ENCODE measurements at regions not wholly inside any gene's neighbourhood (a gene's known extent, or its start where the extent isn't known, plus 50 kb on each side); places are given as distances from the start of the nearest gene placed in this dataset.

DNA sequence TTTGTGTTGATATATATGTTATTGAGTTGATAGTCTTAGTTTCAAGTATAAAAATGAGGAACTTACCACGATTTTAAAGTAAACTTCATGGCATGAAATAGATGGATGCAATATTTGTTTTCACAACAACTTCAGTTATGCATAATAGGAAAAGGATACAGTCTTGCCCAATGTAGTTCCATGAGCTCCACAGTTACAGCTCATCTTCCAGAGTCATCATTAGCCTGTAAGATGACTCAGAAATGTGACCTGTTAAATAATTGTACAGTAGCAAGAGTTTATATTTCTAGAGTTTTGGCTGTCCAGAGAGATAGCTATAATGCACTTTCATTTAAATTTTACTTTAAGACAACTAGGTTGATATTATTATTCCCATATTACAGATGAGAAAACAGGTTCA lies 80.9 kb upstream of the ARHGAP28 start:
- Mint-ChIP-seq H3K4me1 (no peaks in the 10 kb centered on the region), H3K27me3 (ENCODE audit: low read depth in 3 of 3) (no peaks in the 10 kb centered on the region), H3K36me3 (no peaks in the 10 kb centered on the region), H3K27ac (no peak overlapping the region), H3K9me3 (peaks cover 3 to 11% (median 8%) of the 10 kb centered on the region in 7 donors), H3K4me3 (no peak overlapping the region)
- Histone ChIP-seq H3K4me2 (replicated peaks; ENCODE audit: extremely low read depth, low read length, poor library complexity, severe bottlenecking) (no peak overlapping the region), H3K36me3 (replicated peaks in 1 of 2; ENCODE audit: control insufficient read depth in 1 of 2, insufficient read depth in 2 of 2, low read length in 2 of 2) (no peaks in the 10 kb centered on the region), H2AFZ (ENCODE audit: insufficient read depth, low read depth, low read length, poor library complexity, severe bottlenecking) (no peak overlapping the region), H4K20me1 (ENCODE audit: insufficient read depth, low read length) (no peaks in the 10 kb centered on the region), H3K9me3 (replicated peaks in 1 of 2; ENCODE audit: control insufficient read depth in 1 of 2, insufficient read depth in 1 of 2, low read length in 2 of 2) (peaks cover 0 to under 1% of the 10 kb centered on the region in 2 donors), H3K4me3 (replicated peaks in 1 of 3; ENCODE audit: low read depth in 2 of 3, low read length in 3 of 3) (no peak overlapping the region), H3K9ac (ENCODE audit: insufficient read depth, low read length, poor library complexity, severe bottlenecking) (no peak overlapping the region), H3K79me2 (ENCODE audit: insufficient read depth, low read length) (no peaks in the 10 kb centered on the region), H3K27ac (ENCODE audit: low read depth in 1 of 2, low read length in 2 of 2) (no peak overlapping the region), H3K4me1 (ENCODE audit: control insufficient read depth in 1 of 2, insufficient read depth in 2 of 2, low read length in 2 of 2) (no peaks in the 10 kb centered on the region), H3K27me3 (ENCODE audit: control insufficient read depth in 2 of 2, insufficient read depth in 2 of 2, low read length in 2 of 2) (no peaks in the 10 kb centered on the region)
- intact Hi-C loops (cut with micrococcal nuclease) = no loop called here
- DNase-seq = no peak
- WGBS (ENCODE audit: insufficient coverage) = no CpG with 5 or more reads among the region's 1 CpG
- TF ChIP-seq, protein P1, sequence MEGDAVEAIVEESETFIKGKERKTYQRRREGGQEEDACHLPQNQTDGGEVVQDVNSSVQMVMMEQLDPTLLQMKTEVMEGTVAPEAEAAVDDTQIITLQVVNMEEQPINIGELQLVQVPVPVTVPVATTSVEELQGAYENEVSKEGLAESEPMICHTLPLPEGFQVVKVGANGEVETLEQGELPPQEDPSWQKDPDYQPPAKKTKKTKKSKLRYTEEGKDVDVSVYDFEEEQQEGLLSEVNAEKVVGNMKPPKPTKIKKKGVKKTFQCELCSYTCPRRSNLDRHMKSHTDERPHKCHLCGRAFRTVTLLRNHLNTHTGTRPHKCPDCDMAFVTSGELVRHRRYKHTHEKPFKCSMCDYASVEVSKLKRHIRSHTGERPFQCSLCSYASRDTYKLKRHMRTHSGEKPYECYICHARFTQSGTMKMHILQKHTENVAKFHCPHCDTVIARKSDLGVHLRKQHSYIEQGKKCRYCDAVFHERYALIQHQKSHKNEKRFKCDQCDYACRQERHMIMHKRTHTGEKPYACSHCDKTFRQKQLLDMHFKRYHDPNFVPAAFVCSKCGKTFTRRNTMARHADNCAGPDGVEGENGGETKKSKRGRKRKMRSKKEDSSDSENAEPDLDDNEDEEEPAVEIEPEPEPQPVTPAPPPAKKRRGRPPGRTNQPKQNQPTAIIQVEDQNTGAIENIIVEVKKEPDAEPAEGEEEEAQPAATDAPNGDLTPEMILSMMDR (IDR thresholded peaks at IDR 0.05) = no peak

DNA sequence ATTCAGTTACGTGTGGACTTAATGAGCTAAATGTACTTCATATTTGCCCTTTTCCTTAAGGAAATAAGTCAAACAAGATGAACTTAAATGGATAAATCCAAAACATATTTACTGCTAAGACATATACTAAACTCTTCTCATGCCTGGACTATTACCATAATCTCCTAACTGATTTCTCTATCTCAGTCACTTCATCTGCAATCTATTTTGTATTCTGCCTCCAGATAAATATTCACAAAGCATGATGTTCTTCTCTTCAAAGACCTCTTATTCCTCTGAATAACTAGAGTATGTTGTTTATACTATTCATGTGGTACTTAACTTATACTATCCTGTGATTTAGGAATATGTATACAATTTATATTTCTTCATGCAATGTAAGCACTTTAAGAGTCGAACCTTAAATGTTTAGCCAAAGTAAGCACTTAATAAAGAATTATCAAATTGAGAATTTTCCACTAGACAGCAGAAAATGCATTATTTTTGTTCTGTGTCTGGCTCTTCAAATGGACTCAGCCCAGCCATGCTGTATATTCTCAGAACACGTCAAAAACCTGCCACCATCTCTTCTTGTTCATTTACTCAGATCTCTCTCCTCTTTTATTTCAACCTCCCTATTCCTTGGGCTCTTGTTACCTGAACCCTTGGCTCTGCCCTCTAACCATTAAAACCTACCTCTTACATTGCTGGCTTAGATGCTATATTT lies 79.9 kb upstream of the ARHGAP28 start:
- peaks cover 3 to 5% of the 10 kb centered on the region in 2 donors for H3K9me3 ChIP-seq (replicated peaks in 1 of 2; ENCODE audit: control insufficient read depth in 1 of 2, insufficient read depth in 1 of 2, low read length in 2 of 2)
- Mint-ChIP-seq H3K9me3 (peaks cover 5 to 15% (median 9%) of the 10 kb centered on the region in 7 donors), H3K27ac (no peak overlapping the region), H3K4me3 (no peak overlapping the region), H3K4me1 (no peaks in the 10 kb centered on the region), H3K36me3 (no peaks in the 10 kb centered on the region), H3K27me3 (ENCODE audit: low read depth in 3 of 3) (no peaks in the 10 kb centered on the region)
- H3K4me3 ChIP-seq (replicated peaks in 1 of 3; ENCODE audit: low read depth in 2 of 3, low read length in 3 of 3) = no peak overlapping the region
- H3K79me2 ChIP-seq (ENCODE audit: insufficient read depth, low read length) = no peaks in the 10 kb centered on the region
- H2AFZ ChIP-seq (ENCODE audit: insufficient read depth, low read depth, low read length, poor library complexity, severe bottlenecking) = no peak overlapping the region
- WGBS (ENCODE audit: insufficient coverage) = 71% methylated on average over 1 of the region's 3 CpGs
- DNase-seq = no peak
- H3K4me1 ChIP-seq (ENCODE audit: control insufficient read depth in 1 of 2, insufficient read depth in 2 of 2, low read length in 2 of 2) = no peaks in the 10 kb centered on the region
- no peak overlapping the region for H3K27ac ChIP-seq (ENCODE audit: low read depth in 1 of 2, low read length in 2 of 2)
- intact Hi-C loops (cut with micrococcal nuclease) = no loop called here
- H3K4me2 ChIP-seq (replicated peaks; ENCODE audit: extremely low read depth, low read length, poor library complexity, severe bottlenecking) = no peak overlapping the region
- TF ChIP-seq, protein P1 (IDR thresholded peaks at IDR 0.05) = no peak
- no peaks in the 10 kb centered on the region for H3K36me3 ChIP-seq (replicated peaks in 1 of 2; ENCODE audit: control insufficient read depth in 1 of 2, insufficient read depth in 2 of 2, low read length in 2 of 2)
- no peaks in the 10 kb centered on the region for H3K27me3 ChIP-seq (ENCODE audit: control insufficient read depth in 2 of 2, insufficient read depth in 2 of 2, low read length in 2 of 2)
- H4K20me1 ChIP-seq (ENCODE audit: insufficient read depth, low read length) = no peaks in the 10 kb centered on the region
- H3K9ac ChIP-seq (ENCODE audit: insufficient read depth, low read length, poor library complexity, severe bottlenecking) = no peak overlapping the region

All from CD14-positive monocyte (primary cell).